Activated CD4-positive, alpha-beta T cell treated with anti-CD3 and anti-CD28 coated beads for 48 hours (primary cell): ENCODE measurements at regions not wholly inside any gene's neighbourhood (a gene's known extent, or its start where the extent isn't known, plus 50 kb on each side); places are given as distances from the start of the nearest gene placed in this dataset.

Source experiments
- DNase-seq: peaks from one replicate; pipeline ENCODE4 v3.0.0-alpha.2; 2020

GRCh38 chr9:107693625-107694326, 204.2 kb upstream of the KLF4 start:
- DNase-seq = no peak

- DNase-seq = no peak
Observed at GRCh38 chr9:107691664-107692063, 202.1 kb upstream of the KLF4 start.

GRCh38 chr9:107690021-107690420, 200.5 kb upstream of the KLF4 start:
- DNase-seq = no peak

GRCh38 chr9:107688728-107689127, 199.2 kb upstream of the KLF4 start:
- no peak for DNase-seq

GRCh38 chr9:107685901-107686300, 196.3 kb upstream of the KLF4 start:
- no peak for DNase-seq

GRCh38 chr9:107685376-107685775, 195.8 kb upstream of the KLF4 start:
- DNase-seq = no peak

- DNase-seq = no peak
Observed at GRCh38 chr9:107684224-107684623, 194.7 kb upstream of the KLF4 start.

GRCh38 chr9:107683566-107683965, 194.0 kb upstream of the KLF4 start:
- no peak for DNase-seq

- no peak for DNase-seq
Observed at GRCh38 chr9:107681988-107682387, 192.4 kb upstream of the KLF4 start.

- DNase-seq = peak; percentile 3
Observed at GRCh38 chr9:107675351-107676259, 186.0 kb upstream of the KLF4 start.

- no peak for DNase-seq
Observed at GRCh38 chr9:107674721-107675277, 185.2 kb upstream of the KLF4 start.

- no peak for DNase-seq
Observed at GRCh38 chr9:107673861-107674720, 184.5 kb upstream of the KLF4 start.

- no peak for DNase-seq
Observed at GRCh38 chr9:107671588-107671987, 182.0 kb upstream of the KLF4 start.

- DNase-seq = no peak
Observed at GRCh38 chr9:107669422-107669821, 179.9 kb upstream of the KLF4 start.

GRCh38 chr9:107667231-107668070, 177.9 kb upstream of the KLF4 start:
- DNase-seq = no peak

GRCh38 chr9:107665057-107665456, 175.5 kb upstream of the KLF4 start:
- no peak for DNase-seq

- no peak for DNase-seq
Observed at GRCh38 chr9:107660976-107661375, 171.4 kb upstream of the KLF4 start.

GRCh38 chr9:107653263-107653821, 163.8 kb upstream of the KLF4 start:
- no peak for DNase-seq

GRCh38 chr9:107650995-107651394, 161.4 kb upstream of the KLF4 start:
- DNase-seq = no peak

- no peak for DNase-seq
Observed at GRCh38 chr9:107650321-107650720, 160.8 kb upstream of the KLF4 start.

- no peak for DNase-seq
Observed at GRCh38 chr9:107648153-107648715, 158.7 kb upstream of the KLF4 start.
